Endodermal cell (in vitro differentiated cells): ENCODE measurements at regions not wholly inside any gene's neighbourhood (a gene's known extent, or its start where the extent isn't known, plus 50 kb on each side); places are given as distances from the start of the nearest gene placed in this dataset.

Source experiments
- DNase-seq: peaks from one replicate; pipeline ENCODE4 v3.0.0-alpha.2; 2017
- H3K27ac ChIP-seq: 2 replicates; pipeline ENCODE4 v1.5.1; 2013; ENCODE audit warnings: mild to moderate bottlenecking, low read depth, low read length, moderate library complexity
- H3K27me3 ChIP-seq: 2 replicates; pipeline ENCODE4 v1.6.1; 2013; ENCODE audit warnings: mild to moderate bottlenecking, low read length, moderate library complexity; ENCODE audit not compliant: insufficient read depth, control insufficient read depth, poor library complexity, severe bottlenecking
- H3K36me3 ChIP-seq: 2 replicates; pipeline ENCODE4 v1.7.0; 2013; ENCODE audit warnings: mild to moderate bottlenecking, low read length, moderate library complexity; ENCODE audit not compliant: control insufficient read depth, insufficient read depth
- H3K4me1 ChIP-seq: one replicate; pipeline ENCODE4 v1.7.0; 2013; ENCODE audit warnings: low read length; ENCODE audit not compliant: control insufficient read depth, insufficient read depth
- H3K4me3 ChIP-seq: 2 replicates; pipeline ENCODE4 v1.5.1; 2013; ENCODE audit warnings: mild to moderate bottlenecking, low read length, moderate library complexity
- H3K9ac ChIP-seq: 2 replicates; pipeline ENCODE4 v1.6.1; 2013; ENCODE audit warnings: mild to moderate bottlenecking, low read length, moderate library complexity; ENCODE audit not compliant: poor library complexity, severe bottlenecking; ENCODE audit errors: extremely low read depth
- H3K9me3 ChIP-seq: 2 replicates; pipeline ENCODE4 v1.6.1; 2013; ENCODE audit warnings: mild to moderate bottlenecking, low read length, moderate library complexity; ENCODE audit not compliant: control insufficient read depth
- H3K27ac Mint-ChIP-seq: 2 replicates; pipeline ENCODE4 v1.8.0; 2020; ENCODE audit warnings: mixed read lengths
- H3K27me3 Mint-ChIP-seq: 2 replicates; pipeline ENCODE4 v1.8.0; 2021; ENCODE audit warnings: mild to moderate bottlenecking, mixed read lengths; ENCODE audit not compliant: insufficient read depth
- H3K36me3 Mint-ChIP-seq: 2 replicates; pipeline ENCODE4 v1.8.0; 2020; ENCODE audit warnings: low read depth, mixed read lengths
- H3K4me1 Mint-ChIP-seq: 2 replicates; pipeline ENCODE4 v1.8.0; 2020; ENCODE audit warnings: mixed read lengths
- H3K4me3 Mint-ChIP-seq: 2 replicates; pipeline ENCODE4 v1.8.0; 2020; ENCODE audit warnings: mild to moderate bottlenecking, moderate library complexity, mixed read lengths
- H3K9me3 Mint-ChIP-seq: 2 replicates; pipeline ENCODE4 v1.8.0; 2020; ENCODE audit warnings: mild to moderate bottlenecking, mixed read lengths
- CTCF ChIP-seq: fragments of 200-600 bp; sonication (generic); conservative IDR thresholded peaks from 2 replicates; pipeline ENCODE4 v1.5.0; 2021; ENCODE audit warnings: antibody characterized with exemption, mild to moderate bottlenecking
- WGBS, 2 experiments: methylation state at CpG; one replicate each; pipeline versions ENCODE4 v1.1.5 to v1.1.7; 2013; ENCODE audit warnings: missing lambda C conversion rate in 2 of 2, mixed read lengths in 1 of 2; ENCODE audit not compliant: insufficient coverage in 1 of 2, insufficient read length in 1 of 2; 5-methylcytosine and 5-hydroxymethylcytosine counted together

GRCh38 chr12:84632556-84632955 lies 280.0 kb downstream of the SLC6A15 start:
- H3K4me1 ChIP-seq, result no peaks in the 10 kb centered on the region
- H3K36me3 ChIP-seq, result no peaks in the 10 kb centered on the region
- TF ChIP-seq CTCF, result no peak
- H3K4me3 Mint-ChIP-seq, result no peak overlapping the region
- H3K27ac Mint-ChIP-seq, result no peak overlapping the region
- H3K9me3 ChIP-seq, result no peaks in the 10 kb centered on the region
- no peaks in the 10 kb centered on the region for H3K9me3 Mint-ChIP-seq
- no peaks in the 10 kb centered on the region for H3K36me3 Mint-ChIP-seq
- H3K27ac ChIP-seq, result no peak overlapping the region
- no peaks in the 10 kb centered on the region for H3K27me3 ChIP-seq
- H3K9ac ChIP-seq, result no peak overlapping the region
- no peak for DNase-seq
- no peaks in the 10 kb centered on the region for H3K4me1 Mint-ChIP-seq
- no peak overlapping the region for H3K4me3 ChIP-seq
- H3K27me3 Mint-ChIP-seq, result no peaks in the 10 kb centered on the region
- WGBS, 2 experiments, result 88 to 93% methylated on average over 4 of the region's 4 CpGs

- Histone ChIP-seq H3K27ac (no peak overlapping the region), H3K9me3 (no peaks in the 10 kb centered on the region), H3K27me3 (no peaks in the 10 kb centered on the region), H3K9ac (no peak overlapping the region), H3K36me3 (no peaks in the 10 kb centered on the region), H3K4me3 (no peak overlapping the region), H3K4me1 (no peaks in the 10 kb centered on the region)
- H3K4me1 Mint-ChIP-seq, result no peaks in the 10 kb centered on the region
- H3K9me3 Mint-ChIP-seq, result no peaks in the 10 kb centered on the region
- no peak for TF ChIP-seq CTCF
- H3K27me3 Mint-ChIP-seq, result no peaks in the 10 kb centered on the region
- no peak overlapping the region for H3K27ac Mint-ChIP-seq
- H3K4me3 Mint-ChIP-seq, result no peak overlapping the region
- H3K36me3 Mint-ChIP-seq, result no peaks in the 10 kb centered on the region
- no peak for DNase-seq
Observed at GRCh38 chr12:84631020-84631419, 281.6 kb downstream of the SLC6A15 start.

DNA sequence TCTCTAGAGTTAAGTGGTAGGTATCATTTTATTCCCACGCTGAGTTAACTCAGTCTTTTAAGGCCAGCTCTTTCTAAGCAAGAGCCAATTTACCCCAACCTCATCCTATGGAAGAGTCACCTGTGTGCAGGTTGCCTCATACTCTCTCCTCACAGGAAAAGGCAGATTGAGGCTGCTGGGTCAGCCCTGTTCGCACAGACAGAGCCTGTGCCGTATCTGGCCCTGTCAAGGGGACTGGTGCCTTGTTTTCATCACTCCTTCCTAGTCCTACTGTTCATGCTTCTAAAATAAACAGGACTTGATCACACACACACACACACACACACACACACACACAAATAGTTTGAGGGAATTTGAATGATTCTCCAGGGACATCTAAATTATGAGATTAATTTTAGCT lies 285.0 kb downstream of the SLC6A15 start:
- Mint-ChIP-seq H3K9me3 (no peaks in the 10 kb centered on the region), H3K27ac (no peak overlapping the region), H3K4me1 (peaks cover 10% of the 10 kb centered on the region), H3K4me3 (no peak overlapping the region), H3K27me3 (no peaks in the 10 kb centered on the region), H3K36me3 (no peaks in the 10 kb centered on the region)
- Histone ChIP-seq H3K27ac (no peak overlapping the region), H3K27me3 (no peaks in the 10 kb centered on the region), H3K4me1 (peaks cover 5% of the 10 kb centered on the region), H3K36me3 (no peaks in the 10 kb centered on the region), H3K9ac (no peak overlapping the region), H3K4me3 (no peak overlapping the region), H3K9me3 (no peaks in the 10 kb centered on the region)
- TF ChIP-seq CTCF, result no peak
- no peak for DNase-seq
- WGBS, 2 experiments, result 89 to 95% methylated on average over 2 to 3 of the region's 3 CpGs
